Bronchial epithelial cell (primary cell): ENCODE measurements at regions not wholly inside any gene's neighbourhood (a gene's known extent, or its start where the extent isn't known, plus 50 kb on each side); places are given as distances from the start of the nearest gene placed in this dataset.

Source experiments
- DNase-seq: peaks from one replicate; pipeline ENCODE4 v3.0.0-alpha.2; 2010; ENCODE audit warnings: low read depth
- FAIRE-seq: peaks from 2 replicates; lab custom pipeline; 2011; peaks lifted over from hg19 to GRCh38; lab: Jason Lieb, UNC
- H3K27me3 ChIP-seq: 2 replicates; pipeline ENCODE4 v1.5.1; 2011; ENCODE audit warnings: low read length; ENCODE audit not compliant: control insufficient read depth, insufficient read depth
- H3K36me3 ChIP-seq: 2 replicates; pipeline ENCODE4 v1.5.1; 2011; ENCODE audit warnings: low read length; ENCODE audit not compliant: control insufficient read depth, insufficient read depth
- H3K4me3 ChIP-seq: 2 replicates; pipeline ENCODE4 v1.5.1; 2011; ENCODE audit warnings: mild to moderate bottlenecking, low read depth, low read length, control low read depth
- TF ChIP-seq, protein P1 (sequence below): IDR thresholded peaks from 2 replicates; pipeline ENCODE4 v1.5.1; 2011; ENCODE audit warnings: mild to moderate bottlenecking, moderate library complexity, low read length, control low read depth, inconsistent platforms; ENCODE audit not compliant: insufficient read depth, severe bottlenecking

DNA sequence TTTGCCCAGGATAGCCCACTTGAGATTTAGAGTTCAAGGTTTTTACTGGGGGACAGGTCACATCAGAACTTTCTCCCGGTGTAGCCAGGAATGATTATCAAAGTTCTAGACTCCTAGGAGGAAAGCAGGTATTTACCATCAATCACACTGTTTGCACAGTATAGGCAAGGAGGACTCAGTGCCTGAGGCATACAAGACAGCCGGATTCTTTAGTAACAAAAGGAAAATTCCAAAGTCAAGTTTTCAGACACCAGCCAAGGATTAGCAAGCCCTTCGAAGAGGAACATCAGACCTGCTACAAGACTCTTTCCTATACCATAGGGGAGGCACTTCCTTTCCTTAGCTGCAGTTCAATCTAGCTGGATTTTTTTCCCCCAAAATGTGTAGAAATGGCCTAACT, 197.8 kb upstream of the USP25 start:
- H3K4me3 ChIP-seq, result no peak overlapping the region
- no peaks in the 10 kb centered on the region for H3K36me3 ChIP-seq
- H3K27me3 ChIP-seq, result no peaks in the 10 kb centered on the region
- FAIRE-seq (no peak), DNase-seq (no peak)
- TF ChIP-seq, protein P1, sequence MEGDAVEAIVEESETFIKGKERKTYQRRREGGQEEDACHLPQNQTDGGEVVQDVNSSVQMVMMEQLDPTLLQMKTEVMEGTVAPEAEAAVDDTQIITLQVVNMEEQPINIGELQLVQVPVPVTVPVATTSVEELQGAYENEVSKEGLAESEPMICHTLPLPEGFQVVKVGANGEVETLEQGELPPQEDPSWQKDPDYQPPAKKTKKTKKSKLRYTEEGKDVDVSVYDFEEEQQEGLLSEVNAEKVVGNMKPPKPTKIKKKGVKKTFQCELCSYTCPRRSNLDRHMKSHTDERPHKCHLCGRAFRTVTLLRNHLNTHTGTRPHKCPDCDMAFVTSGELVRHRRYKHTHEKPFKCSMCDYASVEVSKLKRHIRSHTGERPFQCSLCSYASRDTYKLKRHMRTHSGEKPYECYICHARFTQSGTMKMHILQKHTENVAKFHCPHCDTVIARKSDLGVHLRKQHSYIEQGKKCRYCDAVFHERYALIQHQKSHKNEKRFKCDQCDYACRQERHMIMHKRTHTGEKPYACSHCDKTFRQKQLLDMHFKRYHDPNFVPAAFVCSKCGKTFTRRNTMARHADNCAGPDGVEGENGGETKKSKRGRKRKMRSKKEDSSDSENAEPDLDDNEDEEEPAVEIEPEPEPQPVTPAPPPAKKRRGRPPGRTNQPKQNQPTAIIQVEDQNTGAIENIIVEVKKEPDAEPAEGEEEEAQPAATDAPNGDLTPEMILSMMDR, result no peak

DNA sequence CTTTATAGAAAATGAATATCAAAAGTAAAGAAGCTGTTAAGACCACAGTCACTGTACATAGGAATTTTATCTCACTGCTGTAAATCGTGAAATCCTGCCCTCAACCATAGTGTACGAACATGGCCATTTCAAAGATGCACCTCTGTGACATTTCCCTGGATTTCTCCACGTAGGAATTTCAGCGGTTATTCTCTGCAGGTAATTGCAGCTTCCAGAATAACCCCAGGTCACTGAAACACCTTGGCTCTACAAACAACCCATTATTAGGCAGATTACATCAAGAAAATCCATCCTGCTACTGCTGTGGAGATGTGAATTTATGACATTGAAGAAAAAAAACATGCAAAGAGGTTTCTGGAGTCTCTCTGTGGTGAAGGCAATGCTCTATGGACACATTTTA, 196.2 kb upstream of the USP25 start:
- Histone ChIP-seq H3K27me3 (no peaks in the 10 kb centered on the region), H3K4me3 (no peak overlapping the region), H3K36me3 (no peaks in the 10 kb centered on the region)
- no peak for DNase-seq
- TF ChIP-seq, protein P1, result no peak
- FAIRE-seq, result no peak

DNA sequence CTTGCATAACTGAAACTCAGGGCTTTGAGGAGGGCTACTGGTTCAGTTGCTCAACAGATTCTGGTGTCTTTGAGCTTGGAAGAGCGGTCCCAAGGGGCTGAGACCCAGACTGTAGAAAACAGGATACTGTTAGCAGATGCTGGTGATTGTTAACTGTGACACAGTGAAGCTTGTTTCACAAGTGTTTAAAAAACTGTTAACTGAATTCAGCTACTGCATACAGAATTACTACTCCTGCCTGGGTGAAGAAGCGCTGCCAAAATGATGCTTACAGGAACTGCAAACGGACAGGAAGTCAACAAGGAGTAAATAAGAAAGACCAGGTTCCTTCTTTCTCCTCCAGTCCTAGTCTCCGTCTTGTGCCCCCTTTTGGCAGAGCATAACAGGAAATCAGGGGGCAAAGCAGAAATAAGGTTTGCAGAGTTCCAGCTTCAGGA, 195.3 kb upstream of the USP25 start:
- TF ChIP-seq, protein P1, result no peak
- FAIRE-seq, result no peak
- DNase-seq, result no peak
- H3K36me3 ChIP-seq, result no peaks in the 10 kb centered on the region
- no peak overlapping the region for H3K4me3 ChIP-seq
- no peaks in the 10 kb centered on the region for H3K27me3 ChIP-seq

DNA sequence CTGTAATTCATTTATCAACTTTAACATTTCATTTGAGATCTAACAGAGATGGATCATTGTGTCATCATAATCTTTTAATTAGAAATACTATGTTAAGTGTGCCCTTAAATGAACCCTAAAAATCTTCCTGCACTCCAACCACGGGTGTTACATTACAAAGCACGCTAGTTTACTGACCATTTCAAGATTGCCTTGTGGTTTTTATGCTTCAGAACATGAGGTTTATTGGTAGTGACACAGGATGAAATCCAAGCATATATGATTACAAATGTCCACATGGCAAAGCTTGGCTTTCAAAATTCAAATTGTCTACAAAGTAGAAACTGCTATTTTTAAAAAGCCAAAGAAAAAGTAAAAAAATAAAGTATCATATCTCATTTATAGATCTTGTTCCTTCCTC, 190.4 kb upstream of the USP25 start:
- H3K4me3 ChIP-seq, result no peak overlapping the region
- H3K36me3 ChIP-seq, result no peaks in the 10 kb centered on the region
- DNase-seq, result no peak
- no peaks in the 10 kb centered on the region for H3K27me3 ChIP-seq
- TF ChIP-seq, protein P1, result no peak
- no peak for FAIRE-seq

DNA sequence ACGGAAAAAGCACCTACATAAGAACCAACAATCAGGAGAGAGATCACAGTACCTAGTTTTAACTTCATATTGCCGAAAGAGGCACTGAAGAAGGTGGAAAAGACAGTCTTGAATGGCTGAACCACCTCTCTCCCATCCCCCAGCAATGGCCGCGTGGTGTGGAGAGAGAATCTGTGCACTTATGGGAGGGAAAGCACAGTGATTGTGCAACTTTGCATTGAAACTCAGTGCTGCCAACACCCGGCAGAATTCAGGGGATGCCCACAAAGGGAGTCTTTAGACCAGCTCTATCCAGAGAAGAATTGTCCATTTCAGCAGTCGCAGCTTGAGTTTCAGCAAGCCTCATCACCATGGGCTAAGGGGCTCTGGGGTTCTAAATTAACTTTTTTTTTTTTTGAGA, 186.3 kb upstream of the USP25 start:
- DNase-seq (no peak), FAIRE-seq (no peak)
- Histone ChIP-seq H3K27me3 (no peaks in the 10 kb centered on the region), H3K36me3 (no peaks in the 10 kb centered on the region), H3K4me3 (no peak overlapping the region)
- TF ChIP-seq, protein P1, result no peak

DNA sequence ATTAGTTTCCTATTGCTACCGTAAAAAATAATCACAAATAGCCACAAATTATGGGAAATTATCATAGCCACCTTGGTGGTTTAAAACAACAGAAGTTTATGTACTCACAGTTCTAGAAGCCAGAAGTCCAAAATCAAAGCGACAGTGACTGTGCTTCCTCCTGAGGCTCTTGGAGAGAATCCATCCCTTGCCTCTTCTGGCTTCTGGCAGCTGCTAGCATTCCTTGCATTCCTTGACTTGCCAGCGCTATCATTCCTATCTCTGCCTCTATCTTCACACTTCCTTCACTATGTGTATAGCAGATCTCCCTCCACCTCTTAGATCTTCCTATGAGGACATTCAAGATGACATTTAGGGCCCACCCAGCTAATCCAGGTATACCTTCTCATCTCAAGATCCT, 180.1 kb upstream of the USP25 start:
- no peak for FAIRE-seq
- no peak for DNase-seq
- Histone ChIP-seq H3K27me3 (no peaks in the 10 kb centered on the region), H3K36me3 (no peaks in the 10 kb centered on the region), H3K4me3 (no peak overlapping the region)
- TF ChIP-seq, protein P1, result no peak
